ENCODE measurements at regions not wholly inside any gene's neighbourhood (a gene's known extent, or its start where the extent isn't known, plus 50 kb on each side); places are given as distances from the start of the nearest gene placed in this dataset.
"Not testable (repeated sequence)": the region's sequence is repeated elsewhere in the genome, so short reads cannot be mapped to it uniquely, and the experiment has no call there.

GRCh38 chr7:140283472-140283871 lies 106.7 kb upstream of the KDM7A start:
- DNase-seq, result no peak

GRCh38 chr7:140281960-140282359 lies 105.2 kb upstream of the KDM7A start:
- no peak for DNase-seq

GRCh38 chr7:140281255-140281654 lies 104.5 kb upstream of the KDM7A start:
- no peak for DNase-seq

GRCh38 chr7:140276001-140276400 lies 99.2 kb upstream of the KDM7A start:
- no peak for DNase-seq

- no peak for DNase-seq
Observed at GRCh38 chr7:140275069-140275965, 98.5 kb upstream of the KDM7A start.

GRCh38 chr7:140273417-140273816 lies 96.6 kb upstream of the KDM7A start:
- DNase-seq, result no peak

GRCh38 chr7:140271643-140271968 lies 94.8 kb upstream of the KDM7A start:
- DNase-seq, result not testable (repeated sequence)

GRCh38 chr7:140269004-140269638 lies 92.3 kb upstream of the KDM7A start:
- DNase-seq, result no peak

GRCh38 chr7:140267381-140268226 lies 90.8 kb upstream of the KDM7A start:
- DNase-seq, result no peak

- DNase-seq, result no peak
Observed at GRCh38 chr7:140263277-140263676, 86.5 kb upstream of the KDM7A start.

GRCh38 chr7:140262242-140262903 lies 85.6 kb upstream of the KDM7A start:
- DNase-seq, result no peak

- DNase-seq, result no peak
Observed at GRCh38 chr7:140261522-140261921, 84.7 kb upstream of the KDM7A start.

- DNase-seq, result no peak
Observed at GRCh38 chr7:140261105-140261486, 84.3 kb upstream of the KDM7A start.

- no peak for DNase-seq
Observed at GRCh38 chr7:140260352-140261104, 83.7 kb upstream of the KDM7A start.

GRCh38 chr7:140257278-140257677 lies 80.5 kb upstream of the KDM7A start:
- DNase-seq, result not testable (repeated sequence)

GRCh38 chr7:140254976-140255375 lies 78.2 kb upstream of the KDM7A start:
- DNase-seq, result not testable (repeated sequence)

GRCh38 chr7:140249036-140249806 lies 72.4 kb upstream of the KDM7A start:
- DNase-seq, result no peak

GRCh38 chr7:140247559-140247958 lies 70.8 kb upstream of the KDM7A start:
- DNase-seq, result no peak

GRCh38 chr7:140245611-140246105 lies 68.9 kb upstream of the KDM7A start:
- no peak for DNase-seq

- DNase-seq, result no peak
Observed at GRCh38 chr7:140242057-140243031, 65.6 kb upstream of the KDM7A start.

Data from retina (tissue), 1 donor.